Thyroid gland (tissue), 4 donors: ENCODE measurements at regions not wholly inside any gene's neighbourhood (a gene's known extent, or its start where the extent isn't known, plus 50 kb on each side); places are given as distances from the start of the nearest gene placed in this dataset.

ENCODE experiments used
- CTCF ChIP-seq, 6 experiments: fragments of 200-600 bp in 3 of 6; fragments of 450-650 bp in 3 of 6; sonication (generic) in 3 of 6; IDR thresholded peaks; one replicate each; pipeline ENCODE4 v1.5.1; 2016 to 2019; ENCODE audit warnings: antibody characterized with exemption in 6 of 6, mild to moderate bottlenecking in 2 of 6, inconsistent platforms in 1 of 6, moderate library complexity in 1 of 6
- POLR2A ChIP-seq, 2 donors: fragments of 450-650 bp; IDR thresholded peaks; one replicate each; pipeline ENCODE4 v1.6.1; 2017; ENCODE audit warnings: antibody characterized with exemption in 2 of 2, mild to moderate bottlenecking in 2 of 2, moderate library complexity in 1 of 2

GRCh38 chr6:132948889-132949288 is 134.5 kb downstream of the RPS12 start:
- TF ChIP-seq POLR2A (IDR thresholded peaks at IDR 0.05) = no peak
- TF ChIP-seq CTCF (IDR thresholded peaks at IDR 0.05) = no peak
